ENCODE measurements at regions not wholly inside any gene's neighbourhood (a gene's known extent, or its start where the extent isn't known, plus 50 kb on each side); places are given as distances from the start of the nearest gene placed in this dataset.

- TF ChIP-seq, protein P1, sequence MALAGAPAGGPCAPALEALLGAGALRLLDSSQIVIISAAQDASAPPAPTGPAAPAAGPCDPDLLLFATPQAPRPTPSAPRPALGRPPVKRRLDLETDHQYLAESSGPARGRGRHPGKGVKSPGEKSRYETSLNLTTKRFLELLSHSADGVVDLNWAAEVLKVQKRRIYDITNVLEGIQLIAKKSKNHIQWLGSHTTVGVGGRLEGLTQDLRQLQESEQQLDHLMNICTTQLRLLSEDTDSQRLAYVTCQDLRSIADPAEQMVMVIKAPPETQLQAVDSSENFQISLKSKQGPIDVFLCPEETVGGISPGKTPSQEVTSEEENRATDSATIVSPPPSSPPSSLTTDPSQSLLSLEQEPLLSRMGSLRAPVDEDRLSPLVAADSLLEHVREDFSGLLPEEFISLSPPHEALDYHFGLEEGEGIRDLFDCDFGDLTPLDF (CRISPR knock-in tag; IDR thresholded peaks at IDR 0.05) = no peak
- TF ChIP-seq, protein P2, sequence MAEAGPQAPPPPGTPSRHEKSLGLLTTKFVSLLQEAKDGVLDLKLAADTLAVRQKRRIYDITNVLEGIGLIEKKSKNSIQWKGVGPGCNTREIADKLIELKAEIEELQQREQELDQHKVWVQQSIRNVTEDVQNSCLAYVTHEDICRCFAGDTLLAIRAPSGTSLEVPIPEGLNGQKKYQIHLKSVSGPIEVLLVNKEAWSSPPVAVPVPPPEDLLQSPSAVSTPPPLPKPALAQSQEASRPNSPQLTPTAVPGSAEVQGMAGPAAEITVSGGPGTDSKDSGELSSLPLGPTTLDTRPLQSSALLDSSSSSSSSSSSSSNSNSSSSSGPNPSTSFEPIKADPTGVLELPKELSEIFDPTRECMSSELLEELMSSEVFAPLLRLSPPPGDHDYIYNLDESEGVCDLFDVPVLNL (CRISPR knock-in tag; IDR thresholded peaks at IDR 0.05; ENCODE audit: borderline replicate concordance, low read depth) = no peak
Observed at GRCh38 chr2:234583331-234583730, 86.5 kb upstream of the ARL4C start (continued).

DNA sequence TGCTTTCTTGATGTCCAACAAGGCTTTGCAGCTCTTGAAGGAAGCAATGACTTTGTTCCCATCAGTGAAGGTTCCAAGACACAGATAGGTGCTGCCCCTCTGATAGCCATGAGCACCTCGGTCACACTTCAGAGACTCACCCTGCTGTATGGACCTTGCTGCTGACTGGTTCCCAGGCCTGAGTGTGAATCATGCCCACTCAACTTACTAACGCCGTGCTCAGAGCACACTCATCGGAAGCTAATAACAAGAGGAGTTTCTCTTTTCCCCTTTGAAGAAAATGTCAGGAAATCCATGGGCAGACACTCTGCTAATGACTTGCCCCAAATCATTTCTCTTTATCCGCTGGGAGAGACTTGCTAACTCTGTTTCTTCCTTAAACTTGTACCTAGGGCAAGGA is 83.8 kb upstream of the ARL4C start:
- H3K9me3 Mint-ChIP-seq = no peaks in the 10 kb centered on the region
- CTCF ChIA-PET = interaction anchor here (0.6 kb wide), 1 partner anchor 260 kb away, joined by 3 read pairs; no protein-coding TSS in a partner anchor
- H3K27me3 Mint-ChIP-seq (ENCODE audit: low read depth) = peaks cover 3% of the 10 kb centered on the region
- DNase-seq (ENCODE audit: low spot score) (no peak), ATAC-seq (no peak)
- no peak overlapping the region for H3K27ac Mint-ChIP-seq
- H3K36me3 Mint-ChIP-seq = no peaks in the 10 kb centered on the region
- TF ChIP-seq SP1 (CRISPR knock-in tag; conservative IDR thresholded peaks at IDR 0.05) (no peak), CREM (CRISPR knock-in tag; IDR thresholded peaks at IDR 0.05) (no peak), ZNF263 (CRISPR knock-in tag; IDR thresholded peaks at IDR 0.05; ENCODE audit: low read depth) (no peak)
- TF ChIP-seq, protein P3, sequence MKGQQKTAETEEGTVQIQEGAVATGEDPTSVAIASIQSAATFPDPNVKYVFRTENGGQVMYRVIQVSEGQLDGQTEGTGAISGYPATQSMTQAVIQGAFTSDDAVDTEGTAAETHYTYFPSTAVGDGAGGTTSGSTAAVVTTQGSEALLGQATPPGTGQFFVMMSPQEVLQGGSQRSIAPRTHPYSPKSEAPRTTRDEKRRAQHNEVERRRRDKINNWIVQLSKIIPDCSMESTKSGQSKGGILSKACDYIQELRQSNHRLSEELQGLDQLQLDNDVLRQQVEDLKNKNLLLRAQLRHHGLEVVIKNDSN (CRISPR knock-in tag; IDR thresholded peaks at IDR 0.05) = no peak
- TF ChIP-seq, protein P4, sequence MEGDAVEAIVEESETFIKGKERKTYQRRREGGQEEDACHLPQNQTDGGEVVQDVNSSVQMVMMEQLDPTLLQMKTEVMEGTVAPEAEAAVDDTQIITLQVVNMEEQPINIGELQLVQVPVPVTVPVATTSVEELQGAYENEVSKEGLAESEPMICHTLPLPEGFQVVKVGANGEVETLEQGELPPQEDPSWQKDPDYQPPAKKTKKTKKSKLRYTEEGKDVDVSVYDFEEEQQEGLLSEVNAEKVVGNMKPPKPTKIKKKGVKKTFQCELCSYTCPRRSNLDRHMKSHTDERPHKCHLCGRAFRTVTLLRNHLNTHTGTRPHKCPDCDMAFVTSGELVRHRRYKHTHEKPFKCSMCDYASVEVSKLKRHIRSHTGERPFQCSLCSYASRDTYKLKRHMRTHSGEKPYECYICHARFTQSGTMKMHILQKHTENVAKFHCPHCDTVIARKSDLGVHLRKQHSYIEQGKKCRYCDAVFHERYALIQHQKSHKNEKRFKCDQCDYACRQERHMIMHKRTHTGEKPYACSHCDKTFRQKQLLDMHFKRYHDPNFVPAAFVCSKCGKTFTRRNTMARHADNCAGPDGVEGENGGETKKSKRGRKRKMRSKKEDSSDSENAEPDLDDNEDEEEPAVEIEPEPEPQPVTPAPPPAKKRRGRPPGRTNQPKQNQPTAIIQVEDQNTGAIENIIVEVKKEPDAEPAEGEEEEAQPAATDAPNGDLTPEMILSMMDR (IDR thresholded peaks at IDR 0.05) = no peak
- H3K4me3 Mint-ChIP-seq = no peak overlapping the region
- POLR2A ChIA-PET = no interaction called here
- H3K4me1 Mint-ChIP-seq = peaks cover 42% of the 10 kb centered on the region

GRCh38 chr2:234579231-234579962 is 82.5 kb upstream of the ARL4C start:
- no peak for TF ChIP-seq NFATC4 (CRISPR knock-in tag; IDR thresholded peaks at IDR 0.05)
- no peak for TF ChIP-seq ZSCAN18 (CRISPR knock-in tag; IDR thresholded peaks at IDR 0.05)
- no peak for TF ChIP-seq NR2C2 (CRISPR knock-in tag; IDR thresholded peaks at IDR 0.05)
- TF ChIP-seq PRRX2 (CRISPR knock-in tag; IDR thresholded peaks at IDR 0.05) = no peak
- TF ChIP-seq ZNF671 (CRISPR knock-in tag; IDR thresholded peaks at IDR 0.05) = no peak
- no peak for TF ChIP-seq ATF2 (CRISPR knock-in tag; IDR thresholded peaks at IDR 0.05; ENCODE audit: borderline replicate concordance, low read depth)
- TF ChIP-seq, protein P1 (CRISPR knock-in tag; IDR thresholded peaks at IDR 0.05) = no peak
- TF ChIP-seq, protein P5, sequence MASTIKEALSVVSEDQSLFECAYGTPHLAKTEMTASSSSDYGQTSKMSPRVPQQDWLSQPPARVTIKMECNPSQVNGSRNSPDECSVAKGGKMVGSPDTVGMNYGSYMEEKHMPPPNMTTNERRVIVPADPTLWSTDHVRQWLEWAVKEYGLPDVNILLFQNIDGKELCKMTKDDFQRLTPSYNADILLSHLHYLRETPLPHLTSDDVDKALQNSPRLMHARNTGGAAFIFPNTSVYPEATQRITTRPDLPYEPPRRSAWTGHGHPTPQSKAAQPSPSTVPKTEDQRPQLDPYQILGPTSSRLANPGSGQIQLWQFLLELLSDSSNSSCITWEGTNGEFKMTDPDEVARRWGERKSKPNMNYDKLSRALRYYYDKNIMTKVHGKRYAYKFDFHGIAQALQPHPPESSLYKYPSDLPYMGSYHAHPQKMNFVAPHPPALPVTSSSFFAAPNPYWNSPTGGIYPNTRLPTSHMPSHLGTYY (CRISPR knock-in tag; IDR thresholded peaks at IDR 0.05) = no peak
- TF ChIP-seq PRDM15 (CRISPR knock-in tag; IDR thresholded peaks at IDR 0.05) = no peak
- H3K27me3 Mint-ChIP-seq (ENCODE audit: low read depth) = peaks cover 1% of the 10 kb centered on the region
- CTCF ChIA-PET = interaction anchor here (1.0 kb wide), 1 partner anchor 32 kb away, joined by 3 read pairs; no protein-coding TSS in a partner anchor
- DNase-seq (ENCODE audit: low spot score) = no peak
- peaks cover 44% of the 10 kb centered on the region for H3K4me1 Mint-ChIP-seq
- H3K27ac Mint-ChIP-seq = no peak overlapping the region
- POLR2A ChIA-PET = no interaction called here
- no peak for ATAC-seq
- peaks cover 3% of the 10 kb centered on the region; the same call in 1 of the 2 replicates for H3K9me3 Mint-ChIP-seq
- no peak overlapping the region for H3K4me3 Mint-ChIP-seq
- H3K36me3 Mint-ChIP-seq = no peaks in the 10 kb centered on the region; the same call in 1 of the 2 replicates

Measured in WTC11 (cell line).